Body of pancreas (tissue), 4 donors: ENCODE measurements at regions not wholly inside any gene's neighbourhood (a gene's known extent, or its start where the extent isn't known, plus 50 kb on each side); places are given as distances from the start of the nearest gene placed in this dataset.

Experiments
- CTCF ChIP-seq, 7 experiments: fragments of 450-650 bp in 4 of 7; fragments of 200-600 bp in 3 of 7; sonication (generic) in 3 of 7; IDR thresholded peaks; one replicate each; pipeline ENCODE4 v1.5.1; 2016 to 2019; ENCODE audit warnings: antibody characterized with exemption in 7 of 7
- POLR2A ChIP-seq, 3 donors: fragments of 450-650 bp; IDR thresholded peaks; one replicate each; pipeline ENCODE4 v1.6.1; 2016; ENCODE audit warnings: antibody characterized with exemption in 3 of 3, mild to moderate bottlenecking in 2 of 3

GRCh38 chr9:99373912-99374311 is 151.8 kb downstream of the SEC61B start:
- TF ChIP-seq CTCF (IDR thresholded peaks at IDR 0.05) (no peak), POLR2A (IDR thresholded peaks at IDR 0.05) (no peak)
